ENCODE measurements at regions not wholly inside any gene's neighbourhood (a gene's known extent, or its start where the extent isn't known, plus 50 kb on each side); places are given as distances from the start of the nearest gene placed in this dataset.
"Not testable (repeated sequence)": the region's sequence is repeated elsewhere in the genome, so short reads cannot be mapped to it uniquely, and the experiment has no call there.

GRCh38 chr3:126287536-126288241, 69.5 kb downstream of the KLF15 start:
- Mint-ChIP-seq H3K9me3 (no peaks in the 10 kb centered on the region), H3K36me3 (ENCODE audit: low read depth) (no peaks in the 10 kb centered on the region), H3K4me3 (peak overlapping the region; percentile 66 to 83 (median 78)), H3K4me1 (peaks cover 23% of the 10 kb centered on the region), H3K27me3 (ENCODE audit: low read depth) (peaks cover 53% of the 10 kb centered on the region), H3K27ac (peak overlapping the region; percentile 59 to 87 (median 81))
- no peak for TF ChIP-seq CTCF (IDR thresholded peaks at IDR 0.05; ENCODE audit: unreplicated experiment in 3 of 3)

- Mint-ChIP-seq H3K27ac (peak overlapping the region; percentile 59 to 87 (median 81)), H3K9me3 (no peaks in the 10 kb centered on the region), H3K4me1 (peaks cover 18% of the 10 kb centered on the region), H3K36me3 (ENCODE audit: low read depth) (no peaks in the 10 kb centered on the region), H3K27me3 (ENCODE audit: low read depth) (peaks cover 51% of the 10 kb centered on the region), H3K4me3 (peak overlapping the region; percentile 66 to 83 (median 78))
- no peak for TF ChIP-seq CTCF (IDR thresholded peaks at IDR 0.05; ENCODE audit: unreplicated experiment in 3 of 3)
Measured at GRCh38 chr3:126287171-126287535, 70.1 kb downstream of the KLF15 start.

- H3K36me3 Mint-ChIP-seq (ENCODE audit: low read depth), result no peaks in the 10 kb centered on the region
- H3K4me3 Mint-ChIP-seq, result no peak overlapping the region
- no peak overlapping the region for H3K27ac Mint-ChIP-seq
- H3K9me3 Mint-ChIP-seq, result no peaks in the 10 kb centered on the region
- no peak for TF ChIP-seq CTCF (IDR thresholded peaks at IDR 0.05; ENCODE audit: unreplicated experiment in 3 of 3)
- peaks cover 8% of the 10 kb centered on the region for H3K4me1 Mint-ChIP-seq
- H3K27me3 Mint-ChIP-seq (ENCODE audit: low read depth), result peaks cover 41% of the 10 kb centered on the region
Measured at GRCh38 chr3:126285369-126285768, 71.8 kb downstream of the KLF15 start.

DNA sequence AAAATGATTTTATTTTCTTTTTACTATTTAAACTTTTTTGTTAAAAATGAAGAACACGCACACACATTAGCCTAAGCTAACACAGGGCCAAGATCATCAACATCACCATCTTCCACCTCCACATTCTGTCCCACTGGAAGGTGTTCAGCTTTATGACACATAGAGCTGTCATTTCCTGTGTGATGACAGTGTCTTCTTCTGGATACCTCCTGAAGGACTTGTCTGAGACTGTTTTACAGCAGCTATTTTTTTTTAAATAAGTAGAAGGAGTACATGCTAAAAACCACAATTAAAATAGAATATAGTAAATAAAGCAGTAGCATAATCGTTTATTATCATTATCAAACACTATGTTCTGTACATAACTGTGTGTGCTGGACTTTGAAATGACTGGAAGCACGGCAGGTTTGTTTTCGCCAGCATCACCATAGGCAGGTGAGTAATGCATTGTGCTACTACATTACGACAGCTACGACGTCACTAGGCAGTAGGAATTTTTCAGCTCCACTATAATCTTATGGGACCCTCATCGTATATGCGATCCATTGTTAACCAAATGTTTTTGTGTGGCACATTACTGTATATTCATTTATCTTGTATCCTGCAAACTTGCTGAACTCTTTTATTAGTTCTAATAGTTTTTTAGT, 72.8 kb downstream of the KLF15 start:
- Mint-ChIP-seq H3K27ac (no peak overlapping the region), H3K36me3 (ENCODE audit: low read depth) (no peaks in the 10 kb centered on the region), H3K4me1 (peaks cover 7% of the 10 kb centered on the region), H3K9me3 (no peaks in the 10 kb centered on the region), H3K27me3 (ENCODE audit: low read depth) (peaks cover 31% of the 10 kb centered on the region), H3K4me3 (no peak overlapping the region)
- TF ChIP-seq CTCF (IDR thresholded peaks at IDR 0.05; ENCODE audit: unreplicated experiment in 3 of 3), result no peak

DNA sequence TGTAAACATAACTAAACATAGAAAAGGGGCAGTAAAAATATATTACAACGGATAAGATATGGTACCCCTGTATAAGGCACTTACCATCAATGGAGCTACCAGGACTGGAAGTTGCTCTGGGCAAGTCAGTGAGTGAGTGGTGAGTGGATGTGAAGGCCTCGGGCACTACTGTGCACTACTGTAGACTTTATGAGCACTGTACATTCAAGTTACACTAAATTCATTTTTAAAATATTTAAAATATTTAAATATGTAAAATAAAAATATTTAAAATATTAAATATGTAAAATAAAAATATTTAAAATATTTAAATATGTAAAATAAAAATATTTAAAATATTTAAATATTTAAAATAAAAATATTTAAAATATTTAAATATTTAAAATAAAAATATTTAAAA, 73.6 kb downstream of the KLF15 start:
- H3K4me1 Mint-ChIP-seq; H3K36me3 Mint-ChIP-seq (ENCODE audit: low read depth): not testable (repeated sequence)

GRCh38 chr3:126279853-126280252, 77.4 kb downstream of the KLF15 start:
- Mint-ChIP-seq H3K4me3 (no peak overlapping the region), H3K36me3 (ENCODE audit: low read depth) (no peaks in the 10 kb centered on the region), H3K4me1 (no peaks in the 10 kb centered on the region), H3K27me3 (ENCODE audit: low read depth) (peaks cover 15% of the 10 kb centered on the region), H3K27ac (no peak overlapping the region), H3K9me3 (no peaks in the 10 kb centered on the region)
- TF ChIP-seq CTCF (IDR thresholded peaks at IDR 0.05; ENCODE audit: unreplicated experiment in 3 of 3), result no peak

More for the DNA sequence above, 73.6 kb downstream of the KLF15 start:
- peaks cover 25% of the 10 kb centered on the region for H3K27me3 Mint-ChIP-seq (ENCODE audit: low read depth)
- not testable (repeated sequence) for H3K4me3 Mint-ChIP-seq, H3K9me3 Mint-ChIP-seq, H3K27ac Mint-ChIP-seq
